ENCODE measurements at regions not wholly inside any gene's neighbourhood (a gene's known extent, or its start where the extent isn't known, plus 50 kb on each side); places are given as distances from the start of the nearest gene placed in this dataset.

- TF ChIP-seq JUND (IDR thresholded peaks at IDR 0.05) = no peak
- TF ChIP-seq CTCF (IDR thresholded peaks at IDR 0.05 in 2 of 3, conservative IDR thresholded peaks at IDR 0.05 in 1 of 3; ENCODE audit: borderline replicate concordance in 1 of 3, insufficient read depth in 1 of 3, low read depth in 2 of 3, low read length in 2 of 3) = no peak
- no peak for TF ChIP-seq POLR2A (IDR thresholded peaks at IDR 0.05; ENCODE audit: borderline replicate concordance, extremely low read depth, insufficient read depth, insufficient read length)
- TF ChIP-seq MAX (IDR thresholded peaks at IDR 0.05) = no peak
- TF ChIP-seq CBX3 (IDR thresholded peaks at IDR 0.05; ENCODE audit: low read depth) = no peak
Observed at GRCh38 chr2:111701798-111702118, 182.2 kb downstream of the ANAPC1 start.

All from HCT116 (cell line).